EH (cell line): ENCODE measurements at regions not wholly inside any gene's neighbourhood (a gene's known extent, or its start where the extent isn't known, plus 50 kb on each side); places are given as distances from the start of the nearest gene placed in this dataset.
"Not testable (repeated sequence)": the region's sequence is repeated elsewhere in the genome, so short reads cannot be mapped to it uniquely, and the experiment has no call there.

Experiments used
- DNase-seq: peaks from one replicate; pipeline ENCODE4 v3.0.0-alpha.2; 2015; ENCODE audit warnings: low read depth

GRCh38 chr2:164024396-164024795, 288.6 kb upstream of the FIGN start:
- DNase-seq, result no peak

GRCh38 chr2:164023896-164024295, 288.1 kb upstream of the FIGN start:
- no peak for DNase-seq

- no peak for DNase-seq
These were observed 279.7 kb upstream of the FIGN start for GRCh38 chr2:164015328-164016123.

GRCh38 chr2:164014791-164015190, 279.0 kb upstream of the FIGN start:
- DNase-seq, result no peak

- no peak for DNase-seq
These were observed 278.4 kb upstream of the FIGN start for GRCh38 chr2:164014068-164014731.

GRCh38 chr2:164012581-164012980, 276.8 kb upstream of the FIGN start:
- DNase-seq, result no peak

- no peak for DNase-seq
These were observed 274.0 kb upstream of the FIGN start for GRCh38 chr2:164009756-164010337.

- no peak for DNase-seq
These were observed 272.9 kb upstream of the FIGN start for GRCh38 chr2:164008752-164009151.

GRCh38 chr2:164006704-164007103, 270.9 kb upstream of the FIGN start:
- DNase-seq, result no peak

- peak; percentile 1 for DNase-seq
These were observed 264.4 kb upstream of the FIGN start for GRCh38 chr2:164000176-164000575.

GRCh38 chr2:163997466-163997865, 261.7 kb upstream of the FIGN start:
- DNase-seq, result no peak

- DNase-seq, result no peak
These were observed 254.7 kb upstream of the FIGN start for GRCh38 chr2:163990541-163990940.

GRCh38 chr2:163990101-163990500, 254.3 kb upstream of the FIGN start:
- DNase-seq, result no peak

GRCh38 chr2:163987175-163987940, 251.6 kb upstream of the FIGN start:
- no peak for DNase-seq

GRCh38 chr2:163984986-163985385, 249.2 kb upstream of the FIGN start:
- no peak for DNase-seq

- DNase-seq, result no peak
These were observed 248.1 kb upstream of the FIGN start for GRCh38 chr2:163983911-163984310.

GRCh38 chr2:163982938-163983337, 247.1 kb upstream of the FIGN start:
- DNase-seq, result no peak

GRCh38 chr2:163974766-163975165, 239.0 kb upstream of the FIGN start:
- no peak for DNase-seq

GRCh38 chr2:163970058-163970813, 234.4 kb upstream of the FIGN start:
- no peak for DNase-seq

GRCh38 chr2:163964278-163964677, 228.5 kb upstream of the FIGN start:
- DNase-seq, result not testable (repeated sequence)

GRCh38 chr2:163953390-163953907, 217.6 kb upstream of the FIGN start:
- DNase-seq, result no peak

- no peak for DNase-seq
These were observed 215.5 kb upstream of the FIGN start for GRCh38 chr2:163951312-163951711.
